ENCODE measurements at regions not wholly inside any gene's neighbourhood (a gene's known extent, or its start where the extent isn't known, plus 50 kb on each side); places are given as distances from the start of the nearest gene placed in this dataset.
"Not testable (repeated sequence)": the region's sequence is repeated elsewhere in the genome, so short reads cannot be mapped to it uniquely, and the experiment has no call there.

GRCh38 chr4:130703211-130703935 is 1607.4 kb downstream of the C4orf33 start:
- no peak for DNase-seq

DNA sequence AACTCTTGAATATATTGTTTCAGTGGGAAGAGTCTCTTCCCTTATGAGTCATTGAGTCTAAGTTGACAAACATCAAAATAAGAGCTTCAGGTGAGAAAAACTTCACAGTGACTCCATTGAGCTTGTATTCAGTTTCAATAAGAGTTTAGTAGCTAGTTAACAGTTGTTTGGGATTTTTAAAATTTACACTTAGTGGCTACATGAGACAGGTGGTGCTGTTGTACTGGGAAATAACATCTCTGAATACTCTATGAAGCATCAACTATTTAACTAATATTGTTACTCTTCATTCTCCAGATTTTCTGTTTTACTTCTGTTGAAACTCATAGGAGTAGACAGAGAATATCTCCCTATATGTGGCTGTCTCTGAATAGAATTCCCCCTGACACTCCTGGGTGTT is 1609.1 kb downstream of the C4orf33 start:
- DNase-seq: no peak

DNA sequence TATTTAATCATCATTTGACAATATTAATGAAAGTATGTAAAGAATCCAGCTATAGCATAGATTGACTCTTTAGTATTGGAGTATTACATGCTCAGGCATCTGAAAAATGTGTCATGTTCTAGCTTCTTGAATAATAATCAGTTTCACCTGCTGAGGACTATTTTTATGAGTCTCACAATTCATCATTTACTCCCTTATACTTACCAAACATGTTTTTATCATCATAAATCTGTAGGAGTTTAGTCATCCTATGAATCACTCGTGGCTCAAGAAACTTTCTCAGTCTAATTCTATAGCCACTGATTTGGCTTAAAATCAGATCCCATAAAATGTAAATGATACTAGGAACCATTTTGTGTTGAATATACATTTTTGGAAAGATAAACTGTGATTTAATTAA is 1616.1 kb downstream of the C4orf33 start:
- no peak for DNase-seq

- no peak for DNase-seq
Observed at GRCh38 chr4:130714006-130714405, 1618.1 kb downstream of the C4orf33 start.

DNA sequence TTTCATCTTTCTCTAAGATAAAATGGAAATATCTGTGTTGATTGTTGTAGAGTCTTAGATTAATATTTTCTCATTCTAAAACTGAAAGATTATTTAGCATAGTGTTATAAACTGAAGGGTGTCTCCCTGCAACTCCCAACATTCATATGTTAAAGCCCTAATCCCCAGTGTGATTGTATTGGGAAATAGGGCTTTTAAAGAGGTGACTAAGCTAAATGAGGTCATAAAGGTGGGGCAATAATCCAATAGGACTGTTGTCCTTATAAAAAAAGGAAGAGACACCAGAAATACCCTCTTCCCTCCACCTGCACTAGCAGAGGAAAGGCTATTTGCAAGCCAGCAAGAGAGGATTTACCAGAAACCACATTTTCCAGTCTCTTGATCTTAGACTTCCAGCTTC is 1626.4 kb downstream of the C4orf33 start:
- no peak for DNase-seq

GRCh38 chr4:130736436-130737185 is 1640.7 kb downstream of the C4orf33 start:
- no peak for DNase-seq

- DNase-seq: no peak
Observed at GRCh38 chr4:130738233-130738632, 1642.3 kb downstream of the C4orf33 start.

- DNase-seq: no peak
Observed at GRCh38 chr4:130747842-130748241, 1651.9 kb downstream of the C4orf33 start.

DNA sequence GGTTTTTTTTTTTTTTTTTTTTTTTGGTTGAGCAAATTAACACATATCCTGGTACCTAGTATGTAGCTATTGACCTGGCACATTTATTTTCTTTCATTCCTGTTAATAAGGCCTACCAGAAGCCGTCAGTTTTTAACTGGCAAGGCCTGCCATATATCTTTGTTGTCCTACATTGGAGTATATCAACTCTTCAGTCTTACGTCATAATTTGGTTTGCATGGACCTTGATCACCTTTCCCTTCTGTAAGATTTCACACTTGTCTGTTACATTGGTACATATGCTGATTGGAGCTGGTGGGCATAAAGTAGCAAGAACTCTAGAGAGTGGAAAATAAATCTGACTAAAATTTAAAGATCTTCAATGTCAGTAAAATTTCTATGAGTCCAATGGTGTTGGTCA is 1658.0 kb downstream of the C4orf33 start:
- DNase-seq: no peak

DNA sequence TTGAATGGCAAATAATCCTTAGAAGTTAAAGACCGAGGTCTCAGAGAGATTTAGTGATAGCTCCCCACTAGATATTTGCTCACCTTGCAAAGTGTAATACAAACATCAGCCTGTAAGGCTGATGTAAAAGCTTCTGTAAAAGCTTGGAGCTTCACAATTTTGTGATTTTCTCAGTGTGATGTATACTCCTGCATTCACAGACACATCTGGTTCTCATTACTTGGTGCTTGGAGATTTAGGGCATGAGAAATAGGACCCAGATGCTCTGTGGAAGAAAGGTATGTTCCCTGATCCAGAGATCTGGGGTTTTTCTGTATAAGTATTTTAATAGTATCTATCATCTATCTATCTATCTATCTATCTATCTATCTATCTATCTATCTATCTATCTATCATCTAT is 1664.3 kb downstream of the C4orf33 start:
- DNase-seq: no peak

DNA sequence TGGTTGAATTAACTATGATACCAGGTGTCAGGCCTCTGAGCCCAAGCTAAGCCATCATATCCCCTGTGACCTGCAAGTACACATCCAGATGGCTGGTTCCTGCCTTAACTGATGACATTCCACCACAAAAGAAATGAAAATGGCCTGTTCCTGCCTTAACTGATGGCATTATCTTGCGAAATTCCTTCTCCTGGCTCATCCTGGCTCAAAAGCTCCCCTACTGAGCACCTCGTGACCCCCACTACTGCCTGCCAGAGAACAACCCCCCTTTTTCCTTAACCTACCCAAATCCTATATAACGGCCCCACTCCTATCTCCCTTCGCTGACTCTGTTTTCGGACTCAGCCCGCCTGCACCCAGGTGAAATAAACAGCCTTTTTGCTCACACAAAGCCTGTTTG is 1671.4 kb downstream of the C4orf33 start:
- not testable (repeated sequence) for DNase-seq

- not testable (repeated sequence) for DNase-seq
Observed at GRCh38 chr4:130772966-130773365, 1677.0 kb downstream of the C4orf33 start.

GRCh38 chr4:130808492-130808891 is 1712.5 kb downstream of the C4orf33 start:
- DNase-seq: no peak

DNA sequence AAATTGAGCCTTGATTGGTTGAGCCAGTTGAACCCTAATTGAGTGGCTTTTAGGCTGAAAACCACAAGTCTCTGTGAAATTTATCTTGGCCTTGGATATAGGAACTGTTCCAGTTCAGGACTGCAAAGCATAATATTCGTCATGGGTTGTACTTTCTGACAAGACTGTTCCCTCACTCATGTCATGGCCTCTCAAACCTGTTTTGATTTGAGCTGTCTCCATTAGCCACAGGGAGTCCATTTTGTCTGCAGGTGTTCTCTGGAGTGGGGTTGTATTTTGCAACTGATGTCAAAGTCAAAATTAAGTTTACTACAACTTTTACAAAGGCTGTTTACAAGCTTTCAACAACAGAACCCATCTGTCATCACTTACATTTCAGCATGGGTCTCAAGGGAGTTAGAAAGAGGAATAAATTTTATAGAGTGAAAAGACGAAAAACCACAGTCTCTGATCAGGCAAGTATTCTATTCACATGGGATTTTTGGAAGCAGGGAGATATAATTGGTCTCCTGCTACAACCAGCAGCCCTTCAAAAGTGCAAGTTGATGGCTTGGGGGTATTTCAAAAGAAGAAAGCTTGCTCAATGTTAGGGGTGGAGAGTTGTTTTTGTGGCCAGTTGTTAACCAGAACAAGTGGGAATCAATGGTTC is 1716.3 kb downstream of the C4orf33 start:
- DNase-seq: no peak

- DNase-seq: no peak
Observed at GRCh38 chr4:130814896-130815295, 1718.9 kb downstream of the C4orf33 start.

- no peak for DNase-seq
Observed at GRCh38 chr4:130820448-130820847, 1724.5 kb downstream of the C4orf33 start.

- no peak for DNase-seq
Observed at GRCh38 chr4:130825284-130825683, 1729.3 kb downstream of the C4orf33 start.

- DNase-seq: no peak
Observed at GRCh38 chr4:130850019-130850524, 1754.1 kb downstream of the C4orf33 start.

- DNase-seq: no peak
Observed at GRCh38 chr4:130851107-130851506, 1755.2 kb downstream of the C4orf33 start.

- DNase-seq: no peak
Observed at GRCh38 chr4:130851932-130852331, 1756.0 kb downstream of the C4orf33 start.

DNA sequence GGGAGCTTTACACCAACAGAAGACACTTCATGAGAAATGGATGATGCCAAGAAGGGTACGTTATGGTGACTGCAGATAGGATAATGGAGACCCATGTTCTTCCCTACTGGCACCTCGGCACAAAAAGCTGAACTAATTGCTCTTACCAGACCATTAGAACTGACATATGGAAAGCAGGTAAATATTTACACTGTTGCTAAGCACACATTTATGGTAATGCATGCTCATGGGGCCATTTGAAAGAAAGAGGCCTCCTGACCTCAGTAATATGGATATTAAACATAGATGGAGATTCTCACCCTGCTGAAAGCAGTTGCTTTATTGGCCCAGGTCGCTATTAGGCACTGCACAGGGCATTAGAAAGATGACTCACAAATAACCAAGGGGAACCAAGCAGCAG is 1759.6 kb downstream of the C4orf33 start:
- DNase-seq: peak; percentile 29

DNA sequence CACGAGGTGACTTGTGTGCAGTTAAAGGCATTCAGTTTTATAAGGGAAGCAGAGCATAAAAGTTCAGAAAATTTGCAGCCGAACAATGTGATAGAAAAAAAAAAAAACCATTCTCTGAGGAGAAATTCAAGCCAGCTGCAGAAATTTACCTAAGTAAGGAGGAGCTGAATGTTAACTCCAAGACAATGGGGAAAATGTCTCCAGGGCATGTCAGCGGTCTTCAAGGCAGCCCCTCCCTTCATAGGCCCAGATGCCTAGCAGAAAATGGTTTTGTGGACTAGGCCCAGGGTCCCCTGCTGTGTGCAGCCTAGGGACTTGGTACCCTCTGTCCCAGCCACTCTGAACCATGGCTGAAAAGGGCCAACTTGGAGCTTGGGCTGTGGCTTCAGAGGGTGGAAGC is 1764.0 kb downstream of the C4orf33 start:
- DNase-seq: no peak

DNA sequence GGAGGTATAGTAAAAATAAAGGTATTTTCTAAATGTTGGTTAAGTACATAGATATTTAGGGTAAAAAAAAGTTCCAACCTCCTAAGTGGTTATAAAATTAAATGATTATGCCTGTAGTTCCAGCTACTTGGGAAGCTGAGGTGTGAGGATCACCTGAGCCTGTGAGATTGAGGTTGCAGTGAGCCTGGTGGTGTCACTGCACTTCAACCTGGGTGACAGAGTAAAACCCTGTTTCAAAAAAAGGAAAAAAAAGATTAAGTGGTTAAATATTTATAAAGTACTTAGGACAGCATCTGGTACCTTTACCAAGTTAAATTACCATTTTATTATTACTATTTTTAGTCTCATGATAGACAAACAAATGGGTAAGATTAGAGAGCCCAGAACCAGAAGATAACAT is 1801.0 kb downstream of the C4orf33 start:
- DNase-seq: no peak

- DNase-seq: no peak
Observed at GRCh38 chr4:130901321-130901720, 1805.4 kb downstream of the C4orf33 start.

Data from NCI-H1417 treated with DMSO at 0.1 percent for 48 hours (cell line).